HAP-1 (cell line): ENCODE measurements at regions not wholly inside any gene's neighbourhood (a gene's known extent, or its start where the extent isn't known, plus 50 kb on each side); places are given as distances from the start of the nearest gene placed in this dataset.
A peak's percentile ranks its signal among the peaks of the same experiment; 100 is the strongest.
"Not testable (repeated sequence)": the region's sequence is repeated elsewhere in the genome, so short reads cannot be mapped to it uniquely, and the experiment has no call there.

Source experiments
- DNase-seq, 2 experiments: peaks; one replicate each; pipeline ENCODE4 v3.0.0-alpha.2; 2016 to 2020; ENCODE audit warnings: low spot score in 2 of 2
- H3K27me3 ChIP-seq: fragments of 250-450 bp; sonication (Bioruptor Pico); 2 replicates; pipeline ENCODE4 v1.5.1; 2020; ENCODE audit warnings: low read depth, mild to moderate bottlenecking, moderate library complexity
- H3K36me3 ChIP-seq: fragments of 250-450 bp; sonication (Bioruptor Pico); replicated peaks from 2 replicates; pipeline ENCODE4 v1.5.1; 2020; ENCODE audit warnings: mild to moderate bottlenecking
- H3K4me1 ChIP-seq: fragments of 250-450 bp; sonication (Bioruptor Pico); 2 replicates; pipeline ENCODE4 v1.5.1; 2020; ENCODE audit warnings: mild to moderate bottlenecking
- H3K4me3 ChIP-seq: fragments of 250-450 bp; sonication (Bioruptor Pico); 2 replicates; pipeline ENCODE4 v1.5.1; 2020; ENCODE audit warnings: mild to moderate bottlenecking, moderate library complexity
- H3K9me3 ChIP-seq: fragments of 250-450 bp; sonication (Bioruptor Pico); 2 replicates; pipeline ENCODE4 v1.5.1; 2020; ENCODE audit warnings: mild to moderate bottlenecking, moderate library complexity
- in situ Hi-C: fragments of 300-500 bp; cut with MboI; formaldehyde crosslinking; loops from 3 replicates; pipeline ENCODE4 v1.14.3; 2020; ENCODE audit warnings: low sequenced_read_pairs, inconsistent platforms, mixed read lengths

DNA sequence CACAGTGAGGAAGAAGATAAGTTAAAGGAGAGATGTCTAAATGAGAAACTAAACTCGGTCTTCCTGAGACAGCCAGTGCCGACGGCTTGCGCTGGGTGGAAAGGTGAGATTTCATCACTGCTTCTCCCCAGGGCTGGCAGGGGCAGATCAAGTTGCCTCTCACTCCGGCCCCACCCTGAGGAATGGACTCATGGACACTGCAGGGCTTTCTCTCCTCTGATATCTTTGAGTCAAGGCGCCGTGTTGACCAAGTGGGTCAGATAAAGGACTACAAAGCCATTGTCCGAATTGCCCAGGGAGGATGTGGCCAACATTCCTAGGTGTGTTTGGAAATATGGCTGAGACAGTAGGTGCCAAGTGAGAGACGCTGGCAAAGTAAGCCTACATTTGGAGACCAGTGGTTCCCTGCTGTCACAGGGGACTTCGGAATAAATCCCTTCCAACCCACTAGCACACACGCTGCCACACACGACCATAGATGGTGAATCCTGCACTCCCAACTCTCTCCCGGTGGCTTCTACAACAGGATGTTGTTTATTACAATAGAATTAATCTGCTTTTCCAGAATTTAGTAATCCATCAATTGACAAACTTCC, 156.5 kb upstream of the TSC22D1 start:
- H3K9me3 ChIP-seq = no peaks in the 10 kb centered on the region
- H3K36me3 ChIP-seq = no peaks in the 10 kb centered on the region
- no peaks in the 10 kb centered on the region for H3K27me3 ChIP-seq
- H3K4me1 ChIP-seq = no peaks in the 10 kb centered on the region
- in situ Hi-C loops = no loop called here
- no peak for DNase-seq
- no peak overlapping the region for H3K4me3 ChIP-seq

DNA sequence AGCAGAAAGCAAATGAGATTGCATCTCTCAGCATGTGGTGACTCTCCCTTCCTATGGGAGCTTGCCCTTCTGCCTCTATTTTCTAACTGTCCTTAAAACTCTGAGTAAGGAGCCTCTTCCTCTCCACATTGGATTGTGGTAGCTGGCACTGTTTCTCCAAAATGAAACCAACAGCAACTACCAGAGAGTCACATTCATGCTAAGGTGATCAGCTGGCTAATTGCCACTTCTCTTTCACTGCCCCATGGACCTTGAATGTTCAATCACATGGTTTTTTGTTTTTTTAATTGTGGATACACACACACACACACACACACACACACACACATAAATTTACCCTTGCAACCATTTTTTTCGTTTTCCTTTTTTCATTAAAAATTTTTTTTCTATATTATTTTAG, 154.7 kb upstream of the TSC22D1 start:
- no peaks in the 10 kb centered on the region for H3K36me3 ChIP-seq
- in situ Hi-C loops = no loop called here
- H3K27me3 ChIP-seq = no peaks in the 10 kb centered on the region
- no peak for DNase-seq
- no peak overlapping the region for H3K4me3 ChIP-seq
- H3K9me3 ChIP-seq = no peaks in the 10 kb centered on the region
- no peaks in the 10 kb centered on the region for H3K4me1 ChIP-seq

DNA sequence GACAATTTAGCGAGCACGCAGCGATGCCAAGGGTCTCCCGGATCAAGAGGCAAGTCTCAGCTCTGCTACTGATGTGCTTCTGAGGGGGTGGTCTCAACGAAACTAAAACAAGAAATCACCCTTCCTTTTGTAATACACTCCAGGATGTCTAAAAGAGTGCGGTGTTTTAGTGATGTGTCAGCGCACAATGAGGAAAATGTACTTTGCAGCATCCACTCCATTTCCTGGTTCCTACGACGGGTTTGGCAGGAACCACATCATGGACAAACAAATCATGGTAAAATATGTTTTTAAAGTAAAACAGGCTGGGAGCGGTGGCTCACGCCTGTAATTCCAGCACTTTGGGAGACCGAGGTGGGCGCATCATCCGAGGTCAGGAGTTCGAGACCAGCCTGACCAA, 154.0 kb upstream of the TSC22D1 start:
- no peaks in the 10 kb centered on the region for H3K27me3 ChIP-seq
- in situ Hi-C loops = no loop called here

DNA sequence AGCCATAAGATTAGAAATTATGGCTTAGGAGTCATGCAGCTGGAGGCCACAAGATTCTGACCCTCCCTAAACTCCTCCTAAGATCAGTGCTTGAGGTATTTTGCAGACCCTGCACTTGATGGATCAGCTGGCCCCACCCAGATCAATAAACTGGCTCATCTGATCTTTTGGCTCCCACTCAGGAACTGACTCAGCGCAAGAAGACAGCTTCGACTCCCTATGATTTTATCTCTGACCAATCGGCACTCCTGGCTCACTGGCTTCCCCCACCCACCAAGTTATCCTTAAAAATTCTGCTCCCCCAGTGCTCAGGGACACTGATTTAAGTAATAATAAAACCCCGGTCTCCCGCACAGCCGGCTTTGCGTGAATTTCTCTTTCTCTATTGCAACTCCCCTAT, 151.5 kb upstream of the TSC22D1 start:
- H3K36me3 ChIP-seq, H3K9me3 ChIP-seq, in situ Hi-C loops, H3K4me3 ChIP-seq, H3K4me1 ChIP-seq, H3K27me3 ChIP-seq, DNase-seq: not testable (repeated sequence)

More for the DNA sequence above, 154.0 kb upstream of the TSC22D1 start:
- Histone ChIP-seq H3K4me3 (no peak overlapping the region), H3K4me1 (no peaks in the 10 kb centered on the region), H3K36me3 (no peaks in the 10 kb centered on the region), H3K9me3 (no peaks in the 10 kb centered on the region)
- DNase-seq = no peak

DNA sequence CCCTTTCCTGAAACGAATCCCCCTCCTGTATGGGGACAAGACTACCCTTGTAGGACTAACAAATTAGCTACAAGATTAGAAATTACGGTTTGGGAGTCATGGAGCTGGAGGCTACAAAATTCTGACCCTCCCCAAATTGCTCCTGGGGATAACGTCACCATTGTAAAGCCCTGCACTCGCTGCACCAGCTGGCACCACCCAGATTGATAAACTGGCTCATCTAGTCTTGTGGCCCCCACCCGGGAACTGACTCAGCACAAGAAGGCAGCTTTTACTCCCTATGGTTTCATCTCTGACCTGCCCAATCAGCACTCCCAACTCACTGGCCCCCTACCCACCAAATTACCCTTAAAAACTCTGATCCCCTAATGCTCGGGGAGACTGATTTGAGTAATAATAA, 150.6 kb upstream of the TSC22D1 start:
- Histone ChIP-seq H3K27me3 (no peaks in the 10 kb centered on the region; the same call in 1 of the 2 replicates), H3K4me1 (no peaks in the 10 kb centered on the region), H3K4me3 (no peak overlapping the region), H3K9me3 (no peaks in the 10 kb centered on the region), H3K36me3 (no peaks in the 10 kb centered on the region)
- no peak for DNase-seq
- in situ Hi-C loops = no loop called here

DNA sequence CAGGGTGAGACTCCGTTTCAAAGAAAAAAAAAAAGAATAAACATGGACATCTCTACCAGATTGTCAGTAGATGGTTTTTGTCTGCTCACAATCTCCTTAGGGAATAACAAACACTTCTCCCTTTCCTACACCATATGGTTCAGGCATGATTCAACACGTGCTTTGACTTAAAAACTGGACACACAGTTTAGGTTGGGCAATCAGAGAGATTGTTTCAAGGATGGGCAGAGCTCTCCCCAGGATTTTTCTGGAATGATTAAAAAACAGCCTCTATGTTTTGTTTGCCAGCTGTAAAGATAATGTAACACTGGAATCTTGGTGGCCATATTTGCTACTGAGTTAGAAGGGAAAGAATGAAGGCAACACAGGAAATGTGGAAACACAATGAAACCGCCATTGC, 150.1 kb upstream of the TSC22D1 start:
- Histone ChIP-seq H3K4me1 (no peaks in the 10 kb centered on the region), H3K36me3 (no peaks in the 10 kb centered on the region), H3K27me3 (no peaks in the 10 kb centered on the region; the same call in 1 of the 2 replicates), H3K9me3 (no peaks in the 10 kb centered on the region), H3K4me3 (no peak overlapping the region)
- no peak for DNase-seq
- in situ Hi-C loops = no loop called here

DNA sequence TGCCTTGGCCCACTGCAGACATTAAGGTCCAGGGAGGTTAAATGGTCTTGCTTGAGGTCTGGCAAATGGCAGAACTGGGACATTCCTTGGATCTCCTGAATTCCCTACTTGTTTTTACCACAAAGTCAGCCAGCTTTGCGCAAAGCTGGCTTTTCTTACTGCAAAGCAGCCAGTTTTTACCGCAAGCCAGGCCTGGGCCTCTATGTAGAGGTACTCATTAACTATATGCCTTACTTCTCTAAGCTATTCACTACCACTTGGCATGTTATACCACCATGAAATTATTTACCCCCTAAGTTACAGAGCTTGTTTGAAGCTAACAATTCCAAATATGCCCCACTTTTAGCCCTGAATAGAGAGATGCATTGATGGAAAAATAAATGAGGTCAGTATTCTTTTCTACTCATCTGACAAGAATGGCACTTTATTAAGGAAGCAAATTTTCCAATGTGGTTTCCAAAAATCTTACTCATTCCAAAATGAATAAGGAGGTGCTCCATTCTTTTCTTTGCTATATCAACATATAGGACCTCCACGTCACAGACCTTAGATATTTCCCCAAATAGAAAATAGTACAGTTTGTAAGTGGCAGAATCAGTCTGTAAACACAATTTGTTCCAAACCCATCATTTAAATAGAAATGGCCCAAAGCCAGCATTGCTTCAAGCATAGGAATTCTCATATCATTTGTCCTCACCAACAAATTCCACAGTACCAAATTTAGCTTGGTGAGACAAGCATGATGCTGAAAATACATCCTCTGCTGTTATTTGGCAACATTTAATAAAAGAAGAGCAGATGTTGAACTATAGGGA, 143.9 kb upstream of the TSC22D1 start:
- no peaks in the 10 kb centered on the region for H3K9me3 ChIP-seq
- H3K27me3 ChIP-seq = no peaks in the 10 kb centered on the region; the same call in 1 of the 2 replicates
- no peak for DNase-seq
- H3K4me3 ChIP-seq = no peak overlapping the region
- no peaks in the 10 kb centered on the region for H3K4me1 ChIP-seq
- in situ Hi-C loops = no loop called here
- H3K36me3 ChIP-seq = no peaks in the 10 kb centered on the region

DNA sequence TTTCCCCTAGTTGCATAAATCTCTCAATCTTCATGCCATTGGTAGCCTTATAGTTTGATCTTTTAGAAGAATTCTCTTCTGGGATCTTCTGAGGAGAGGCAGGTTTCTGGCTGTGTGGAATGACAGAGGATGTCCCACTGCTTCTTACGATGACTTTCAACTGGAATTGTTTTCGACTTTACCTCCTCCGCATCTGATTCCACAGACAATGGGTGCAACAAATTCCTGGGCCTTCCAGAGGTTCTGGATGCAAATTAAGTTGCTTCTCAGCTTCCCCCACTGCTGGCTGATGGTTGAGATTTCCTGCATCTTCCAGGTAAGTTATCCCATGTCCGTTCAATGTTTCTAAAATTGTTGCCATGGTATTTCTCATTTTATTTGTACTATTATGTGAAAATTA, 142.3 kb upstream of the TSC22D1 start:
- in situ Hi-C loops = no loop called here
- Histone ChIP-seq H3K4me1 (no peaks in the 10 kb centered on the region), H3K9me3 (no peaks in the 10 kb centered on the region), H3K27me3 (no peaks in the 10 kb centered on the region; the same call in 1 of the 2 replicates), H3K4me3 (no peak overlapping the region), H3K36me3 (no peaks in the 10 kb centered on the region)
- no peak for DNase-seq

DNA sequence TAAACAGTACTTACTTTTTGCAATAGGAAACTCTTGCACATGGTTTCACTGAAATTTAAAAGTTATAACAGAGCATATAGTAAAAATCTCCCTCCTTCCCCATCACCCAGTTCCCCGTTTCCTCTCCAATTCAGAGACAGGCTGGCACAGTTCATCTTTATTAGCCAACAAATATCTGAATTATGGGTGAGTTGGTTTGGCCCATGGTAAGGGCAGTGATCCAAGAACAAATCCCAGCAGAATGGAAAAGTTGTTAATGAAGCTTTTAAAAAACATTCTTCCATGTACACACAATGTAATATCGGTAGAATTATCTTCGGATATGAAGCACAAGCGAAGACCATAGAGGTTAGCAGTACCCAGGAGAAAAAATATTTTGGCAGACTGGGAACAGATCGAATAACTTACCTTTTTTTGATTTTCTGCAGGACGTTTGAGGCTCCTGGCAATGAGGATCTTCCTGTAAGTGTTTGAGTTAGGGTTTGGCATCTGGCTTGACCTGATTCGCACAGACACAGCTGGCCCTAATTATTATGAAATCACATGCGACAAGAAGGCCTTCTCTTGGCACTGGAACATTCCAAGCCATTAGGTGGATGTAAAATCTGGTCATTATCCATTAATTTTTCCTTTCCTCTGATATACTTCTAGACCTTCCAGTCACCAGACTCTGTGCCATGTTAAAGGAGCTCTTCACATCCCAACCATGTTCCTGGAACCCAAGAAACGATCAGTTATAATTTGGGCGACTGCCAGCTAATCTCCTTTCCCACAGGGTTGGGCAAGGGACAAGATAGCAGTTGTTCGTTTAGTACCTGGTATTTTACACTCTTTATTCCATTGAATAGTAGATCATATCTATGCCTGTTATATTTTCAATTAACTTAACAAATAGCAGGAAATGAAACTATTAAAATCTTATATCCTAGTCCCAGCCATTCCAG, 139.4 kb upstream of the TSC22D1 start:
- Histone ChIP-seq H3K4me1 (no peaks in the 10 kb centered on the region), H3K36me3 (no peaks in the 10 kb centered on the region), H3K4me3 (no peak overlapping the region), H3K27me3 (no peaks in the 10 kb centered on the region), H3K9me3 (no peaks in the 10 kb centered on the region)
- in situ Hi-C loops = no loop called here
- no peak for DNase-seq

DNA sequence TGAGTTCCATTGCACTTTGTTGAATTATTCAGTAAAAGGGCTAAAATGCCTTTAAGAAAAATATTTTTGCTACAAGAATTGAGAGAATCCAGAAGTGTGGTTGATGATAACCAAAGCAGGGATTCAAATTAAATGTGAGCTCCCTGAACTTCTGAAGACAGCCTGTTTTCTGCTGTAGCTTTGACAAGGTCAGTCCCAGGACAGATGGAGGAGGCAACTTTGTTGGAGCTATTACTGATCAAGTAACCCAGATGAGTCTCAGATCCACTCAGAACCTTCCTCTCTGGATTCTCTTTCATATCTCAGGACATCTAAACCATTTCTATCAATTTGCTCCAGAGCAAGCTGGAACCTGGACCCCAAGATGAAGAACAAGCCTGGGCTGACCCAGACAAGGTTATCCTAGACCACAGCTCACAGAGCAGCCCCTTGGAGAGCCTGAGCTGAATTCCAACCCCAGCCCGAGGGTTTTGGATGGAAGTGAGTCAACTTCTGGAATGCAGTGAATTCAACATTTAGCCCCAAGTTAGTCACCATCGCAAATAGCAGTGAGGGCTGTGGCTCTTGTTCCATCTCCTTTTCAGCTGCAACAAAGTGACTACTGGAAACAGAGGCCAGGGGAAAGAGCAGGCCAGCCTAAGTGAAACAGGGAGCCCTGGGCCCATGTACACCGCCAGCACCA, 137.8 kb upstream of the TSC22D1 start:
- DNase-seq = no peak
- in situ Hi-C loops = no loop called here
- H3K4me3 ChIP-seq = no peak overlapping the region

DNA sequence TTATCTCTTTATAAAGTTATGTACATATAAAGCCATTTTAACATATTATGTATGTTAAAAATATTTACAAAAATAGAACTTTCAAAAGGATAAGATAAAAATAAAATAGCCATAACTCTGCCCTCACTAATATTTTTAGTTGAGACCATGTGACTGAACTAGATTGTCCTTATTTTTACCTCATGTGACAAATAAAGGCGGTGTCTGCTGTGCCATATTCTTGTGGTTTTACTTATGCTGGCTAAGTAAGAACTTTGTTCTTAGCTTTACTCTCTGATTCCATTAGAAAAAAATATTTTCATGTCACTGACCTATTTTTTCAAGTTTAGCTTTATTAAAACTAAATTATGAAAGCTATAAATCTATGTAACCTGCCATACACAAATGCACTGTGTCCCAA, 135.6 kb upstream of the TSC22D1 start:
- no peak for DNase-seq
- H3K4me1 ChIP-seq = no peaks in the 10 kb centered on the region
- in situ Hi-C loops = no loop called here

More for the DNA sequence above, 137.8 kb upstream of the TSC22D1 start:
- Histone ChIP-seq H3K36me3 (no peaks in the 10 kb centered on the region), H3K27me3 (no peaks in the 10 kb centered on the region), H3K4me1 (no peaks in the 10 kb centered on the region), H3K9me3 (no peaks in the 10 kb centered on the region; the same call in 1 of the 2 replicates)

DNA sequence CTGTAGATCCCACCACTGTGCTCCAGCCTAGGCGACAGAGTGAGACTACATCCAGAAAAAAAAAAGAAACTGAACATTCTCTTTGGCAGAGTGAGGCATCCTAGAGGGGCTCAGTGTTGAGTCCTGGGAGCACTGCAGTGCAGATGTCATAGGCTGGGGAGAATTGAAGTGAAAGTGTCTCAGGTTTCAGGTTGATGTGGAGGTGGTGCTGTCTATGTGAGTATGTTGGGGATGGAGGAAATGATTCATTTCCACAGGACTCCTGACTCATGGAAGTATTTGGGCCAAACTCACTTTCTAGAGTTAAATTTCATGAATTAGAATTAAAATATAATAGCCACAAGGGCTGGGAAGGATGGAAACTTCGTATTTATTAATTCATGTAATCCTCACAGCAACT, 134.4 kb upstream of the TSC22D1 start:
- H3K4me3 ChIP-seq = no peak overlapping the region
- no peaks in the 10 kb centered on the region for H3K27me3 ChIP-seq
- no peaks in the 10 kb centered on the region for H3K36me3 ChIP-seq
- no peaks in the 10 kb centered on the region; the same call in 1 of the 2 replicates for H3K9me3 ChIP-seq
- H3K4me1 ChIP-seq = no peaks in the 10 kb centered on the region
- in situ Hi-C loops = no loop called here
- no peak for DNase-seq

More for the DNA sequence above, 135.6 kb upstream of the TSC22D1 start:
- no peaks in the 10 kb centered on the region; the same call in 1 of the 2 replicates for H3K9me3 ChIP-seq
- no peak overlapping the region for H3K4me3 ChIP-seq
- no peaks in the 10 kb centered on the region for H3K36me3 ChIP-seq
- H3K27me3 ChIP-seq = no peaks in the 10 kb centered on the region

DNA sequence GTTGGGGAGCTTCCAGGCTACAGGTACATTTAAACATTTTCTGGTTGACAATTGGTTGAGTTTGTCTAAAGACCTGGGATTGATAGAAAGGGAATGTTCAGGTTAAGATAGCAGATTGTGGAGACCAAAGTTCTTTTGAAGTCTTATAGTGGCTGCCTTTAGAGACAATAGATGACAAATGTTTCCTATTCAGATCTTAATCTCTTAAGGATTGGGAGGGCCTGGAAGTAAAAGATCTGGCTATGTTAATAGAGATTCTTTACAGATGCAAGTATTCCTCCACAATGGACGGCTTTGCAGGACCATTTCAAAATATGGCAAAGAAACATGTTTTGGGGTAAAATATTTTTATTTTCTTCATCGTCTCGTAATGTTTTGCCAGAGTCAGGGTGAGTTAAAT, 128.7 kb upstream of the TSC22D1 start:
- H3K4me3 ChIP-seq, in situ Hi-C loops, H3K9me3 ChIP-seq, H3K4me1 ChIP-seq, H3K36me3 ChIP-seq: not testable (repeated sequence)
- H3K27me3 ChIP-seq = peaks cover 17% of the 10 kb centered on the region
- DNase-seq = peak in 1 of 2 experiments; percentile 77
